Neutrophil (primary cell): ENCODE measurements at regions not wholly inside any gene's neighbourhood (a gene's known extent, or its start where the extent isn't known, plus 50 kb on each side); places are given as distances from the start of the nearest gene placed in this dataset.

Source experiments
- H3K27ac ChIP-seq: fragments of 200-600 bp; sonication (generic); 2 replicates; pipeline ENCODE4 v1.5.1; 2016; ENCODE audit warnings: mild to moderate bottlenecking, moderate library complexity
- H3K27me3 ChIP-seq: fragments of 200-600 bp; sonication (generic); 2 replicates; pipeline ENCODE4 v1.6.0; 2016; ENCODE audit warnings: mild to moderate bottlenecking
- H3K36me3 ChIP-seq: fragments of 200-600 bp; sonication (generic); 2 replicates; pipeline ENCODE4 v1.5.1; 2017
- H3K4me1 ChIP-seq, 2 experiments: fragments of 200-600 bp in 1 of 2; sonication (generic) in 1 of 2; 1 replicate in 1 of 2; 2 replicates in 1 of 2; pipeline versions ENCODE4 v1.5.1 to v1.6.1; 2013 to 2016; ENCODE audit warnings: low read depth in 1 of 2, low read length in 1 of 2, mild to moderate bottlenecking in 1 of 2, moderate library complexity in 1 of 2; ENCODE audit not compliant: control insufficient read depth in 1 of 2, insufficient read depth in 1 of 2
- H3K4me3 ChIP-seq, 2 experiments: fragments of 200-600 bp in 1 of 2; sonication (generic) in 1 of 2; 1 replicate in 1 of 2; 2 replicates in 1 of 2; pipeline ENCODE4 v1.5.1; 2013 to 2016; ENCODE audit warnings: low read depth in 1 of 2, low read length in 1 of 2, mild to moderate bottlenecking in 1 of 2, moderate library complexity in 1 of 2
- H3K9me3 ChIP-seq: fragments of 200-600 bp; sonication (generic); 2 replicates; pipeline ENCODE4 v1.5.1; 2016
- CTCF ChIP-seq: fragments of 200-600 bp; sonication (generic); IDR thresholded peaks from 2 replicates; pipeline ENCODE4 v1.5.1; 2016; ENCODE audit warnings: antibody characterized with exemption

GRCh38 chr3:124223853-124224252 lies 231.9 kb upstream of the ROPN1 start:
- no peak overlapping the region for H3K4me3 ChIP-seq
- H3K4me1 ChIP-seq, result no peaks in the 10 kb centered on the region
- H3K27me3 ChIP-seq, result no peaks in the 10 kb centered on the region
- no peak for TF ChIP-seq CTCF
- H3K36me3 ChIP-seq, result no peaks in the 10 kb centered on the region
- no peak overlapping the region for H3K27ac ChIP-seq
- H3K9me3 ChIP-seq, result no peaks in the 10 kb centered on the region

- no peak overlapping the region for H3K27ac ChIP-seq
- H3K27me3 ChIP-seq, result no peaks in the 10 kb centered on the region
- no peak overlapping the region for H3K4me3 ChIP-seq
- TF ChIP-seq CTCF, result no peak
- no peaks in the 10 kb centered on the region for H3K36me3 ChIP-seq
- no peaks in the 10 kb centered on the region for H3K4me1 ChIP-seq
- H3K9me3 ChIP-seq, result no peaks in the 10 kb centered on the region
These were observed 235.3 kb upstream of the ROPN1 start for GRCh38 chr3:124227150-124227630.

- Histone ChIP-seq H3K4me3 (no peak overlapping the region), H3K9me3 (no peaks in the 10 kb centered on the region), H3K27ac (no peak overlapping the region), H3K4me1 (no peaks in the 10 kb centered on the region), H3K36me3 (no peaks in the 10 kb centered on the region), H3K27me3 (no peaks in the 10 kb centered on the region)
- no peak for TF ChIP-seq CTCF
These were observed 237.5 kb upstream of the ROPN1 start for GRCh38 chr3:124229420-124229819.

- no peak overlapping the region for H3K4me3 ChIP-seq
- TF ChIP-seq CTCF, result no peak
- H3K27me3 ChIP-seq, result no peaks in the 10 kb centered on the region
- H3K9me3 ChIP-seq, result no peaks in the 10 kb centered on the region
- H3K4me1 ChIP-seq, result no peaks in the 10 kb centered on the region
- no peaks in the 10 kb centered on the region for H3K36me3 ChIP-seq
- no peak overlapping the region for H3K27ac ChIP-seq
These were observed 237.9 kb upstream of the ROPN1 start for GRCh38 chr3:124229836-124230235.

GRCh38 chr3:124230432-124230831 lies 238.5 kb upstream of the ROPN1 start:
- no peak overlapping the region for H3K27ac ChIP-seq
- no peak for TF ChIP-seq CTCF
- H3K4me3 ChIP-seq, result no peak overlapping the region
- H3K27me3 ChIP-seq, result no peaks in the 10 kb centered on the region
- no peaks in the 10 kb centered on the region for H3K9me3 ChIP-seq
- no peaks in the 10 kb centered on the region for H3K36me3 ChIP-seq
- no peaks in the 10 kb centered on the region for H3K4me1 ChIP-seq

GRCh38 chr3:124230998-124231397 lies 239.1 kb upstream of the ROPN1 start:
- TF ChIP-seq CTCF, result no peak
- Histone ChIP-seq H3K4me3 (no peak overlapping the region), H3K36me3 (no peaks in the 10 kb centered on the region), H3K4me1 (no peaks in the 10 kb centered on the region), H3K27me3 (no peaks in the 10 kb centered on the region), H3K9me3 (no peaks in the 10 kb centered on the region), H3K27ac (no peak overlapping the region)
